ENCODE measurements at regions not wholly inside any gene's neighbourhood (a gene's known extent, or its start where the extent isn't known, plus 50 kb on each side); places are given as distances from the start of the nearest gene placed in this dataset.

DNA sequence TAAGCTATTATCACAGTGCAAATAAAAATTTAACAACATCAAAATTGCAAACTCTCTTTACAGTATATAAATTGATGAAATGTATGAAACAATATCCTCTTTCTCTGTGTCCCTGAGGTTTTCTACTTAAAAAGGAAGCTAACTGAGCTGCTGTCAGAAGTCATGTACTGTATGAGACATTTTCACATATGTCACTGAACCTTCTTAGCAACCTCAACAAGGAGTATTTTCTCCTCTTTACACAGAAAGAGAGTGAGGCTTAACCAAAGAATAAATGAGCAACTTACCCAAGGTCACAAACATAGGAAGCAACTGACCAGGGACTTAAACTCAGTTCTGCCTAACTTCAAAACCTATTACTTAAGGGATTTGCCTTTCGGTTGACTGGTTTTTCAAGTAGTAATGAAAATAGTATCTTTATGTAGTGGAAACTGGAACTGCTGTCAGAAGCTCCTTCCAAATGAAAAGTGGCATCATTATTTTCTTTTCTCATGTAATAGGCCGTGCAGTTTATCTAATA is 288.9 kb downstream of the LRRIQ3 start:
- H3K9me3 Mint-ChIP-seq, result peaks cover 13% of the 10 kb centered on the region
- peaks cover 5% of the 10 kb centered on the region for H3K36me3 Mint-ChIP-seq (ENCODE audit: low read depth)
- H3K27me3 Mint-ChIP-seq (ENCODE audit: low read depth), result no peaks in the 10 kb centered on the region
- H3K4me1 Mint-ChIP-seq, result peaks cover 6% of the 10 kb centered on the region
- H3K4me3 Mint-ChIP-seq, result no peak overlapping the region
- no peak for DNase-seq (ENCODE audit: low read depth, low spot score)
- no peak overlapping the region for H3K27ac Mint-ChIP-seq (ENCODE audit: unreplicated experiment)
- TF ChIP-seq CTCF (conservative IDR thresholded peaks at IDR 0.05), result no peak

DNA sequence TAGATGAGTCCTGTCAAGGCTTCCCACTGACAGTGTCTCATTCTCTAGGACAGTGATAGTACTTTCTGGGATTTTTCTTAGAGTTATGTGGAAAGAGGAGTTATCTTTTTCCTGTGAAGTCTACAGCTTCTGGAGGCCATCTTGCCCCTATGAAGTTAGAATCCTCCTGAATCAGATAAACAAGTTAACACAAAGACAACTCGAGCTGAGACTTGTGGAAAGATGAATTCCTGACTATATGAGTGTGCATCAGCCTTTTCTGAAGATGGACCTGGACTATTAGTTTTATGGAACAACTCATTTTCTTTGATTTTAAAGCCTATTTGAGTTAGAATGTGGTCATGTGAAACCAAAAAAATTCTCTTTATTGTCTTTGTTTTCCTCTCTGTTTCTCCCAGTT is 290.9 kb downstream of the LRRIQ3 start:
- TF ChIP-seq CTCF (conservative IDR thresholded peaks at IDR 0.05), result no peak
- Mint-ChIP-seq H3K36me3 (ENCODE audit: low read depth) (no peaks in the 10 kb centered on the region), H3K9me3 (peaks cover 8% of the 10 kb centered on the region), H3K27me3 (ENCODE audit: low read depth) (no peaks in the 10 kb centered on the region), H3K27ac (ENCODE audit: unreplicated experiment) (no peak overlapping the region), H3K4me3 (no peak overlapping the region), H3K4me1 (peaks cover 11% of the 10 kb centered on the region)
- no peak for DNase-seq (ENCODE audit: low read depth, low spot score)

GRCh38 chr1:73903092-73903491 is 294.9 kb downstream of the LRRIQ3 start:
- no peak overlapping the region for H3K27ac Mint-ChIP-seq (ENCODE audit: unreplicated experiment)
- no peaks in the 10 kb centered on the region for H3K27me3 Mint-ChIP-seq (ENCODE audit: low read depth)
- peaks cover 5% of the 10 kb centered on the region for H3K9me3 Mint-ChIP-seq
- H3K4me3 Mint-ChIP-seq, result no peak overlapping the region
- no peak for DNase-seq (ENCODE audit: low read depth, low spot score)
- H3K36me3 Mint-ChIP-seq (ENCODE audit: low read depth), result no peaks in the 10 kb centered on the region
- TF ChIP-seq CTCF (conservative IDR thresholded peaks at IDR 0.05), result no peak
- peaks cover 14% of the 10 kb centered on the region for H3K4me1 Mint-ChIP-seq

GRCh38 chr1:73901738-73902137 is 296.2 kb downstream of the LRRIQ3 start:
- no peak for DNase-seq (ENCODE audit: low read depth, low spot score)
- Mint-ChIP-seq H3K36me3 (ENCODE audit: low read depth) (no peaks in the 10 kb centered on the region), H3K9me3 (peaks cover 3% of the 10 kb centered on the region), H3K4me3 (no peak overlapping the region), H3K27ac (ENCODE audit: unreplicated experiment) (peak overlapping the region; percentile 78), H3K4me1 (peaks cover 14% of the 10 kb centered on the region), H3K27me3 (ENCODE audit: low read depth) (no peaks in the 10 kb centered on the region)
- no peak for TF ChIP-seq CTCF (conservative IDR thresholded peaks at IDR 0.05)

DNA sequence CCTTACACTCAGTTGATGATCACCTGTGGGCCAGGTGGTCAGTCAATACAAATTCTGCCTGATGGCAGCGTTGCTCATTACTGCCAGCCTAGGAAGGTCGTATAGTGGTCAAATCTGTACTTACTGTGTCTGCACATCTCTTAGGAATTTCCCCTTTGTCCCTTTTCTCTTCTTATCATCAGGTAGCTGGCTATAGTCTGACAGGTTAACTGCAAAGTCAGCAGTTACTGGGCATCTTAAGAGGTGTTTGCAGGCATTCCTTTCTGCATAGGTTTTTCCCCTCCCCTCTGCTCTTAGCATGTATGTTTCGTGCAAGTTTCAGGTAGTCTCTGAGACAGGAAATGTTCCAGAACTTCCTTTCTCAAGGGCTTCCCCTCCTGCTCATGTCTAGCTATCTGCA is 298.7 kb downstream of the LRRIQ3 start:
- no peak for TF ChIP-seq CTCF (conservative IDR thresholded peaks at IDR 0.05)
- Mint-ChIP-seq H3K27me3 (ENCODE audit: low read depth) (no peaks in the 10 kb centered on the region), H3K27ac (ENCODE audit: unreplicated experiment) (no peak overlapping the region), H3K9me3 (peaks cover 2% of the 10 kb centered on the region), H3K36me3 (ENCODE audit: low read depth) (no peaks in the 10 kb centered on the region), H3K4me3 (no peak overlapping the region), H3K4me1 (peaks cover 14% of the 10 kb centered on the region)
- DNase-seq (ENCODE audit: low read depth, low spot score), result no peak

DNA sequence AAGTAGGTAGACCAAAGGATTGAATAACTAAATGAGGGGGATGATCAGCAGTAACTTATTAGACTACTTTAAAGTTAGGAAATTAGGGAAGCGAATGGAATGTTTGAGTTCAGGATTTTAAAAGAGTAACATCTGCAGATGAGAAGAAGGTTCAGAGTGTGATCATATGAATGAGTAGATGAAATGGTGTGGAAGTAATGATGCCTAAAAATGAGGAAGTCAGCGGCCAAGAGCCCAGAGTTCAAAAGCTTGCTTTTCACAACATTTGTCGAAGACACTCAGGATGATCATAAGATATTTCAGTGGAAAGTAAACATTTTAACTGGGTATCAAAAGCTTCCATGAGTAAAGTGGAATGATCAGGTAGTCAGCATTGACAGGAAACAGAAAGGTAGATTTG is 299.4 kb downstream of the LRRIQ3 start:
- no peaks in the 10 kb centered on the region for H3K36me3 Mint-ChIP-seq (ENCODE audit: low read depth)
- no peak overlapping the region for H3K4me3 Mint-ChIP-seq
- H3K27ac Mint-ChIP-seq (ENCODE audit: unreplicated experiment), result no peak overlapping the region
- H3K9me3 Mint-ChIP-seq, result no peaks in the 10 kb centered on the region
- H3K4me1 Mint-ChIP-seq, result peaks cover 14% of the 10 kb centered on the region
- no peak for TF ChIP-seq CTCF (conservative IDR thresholded peaks at IDR 0.05)
- no peaks in the 10 kb centered on the region for H3K27me3 Mint-ChIP-seq (ENCODE audit: low read depth)
- no peak for DNase-seq (ENCODE audit: low read depth, low spot score)

Data from neural crest cell (in vitro differentiated cells).